A673 (cell line): ENCODE measurements at regions not wholly inside any gene's neighbourhood (a gene's known extent, or its start where the extent isn't known, plus 50 kb on each side); places are given as distances from the start of the nearest gene placed in this dataset.

Experiments used
- BruUV-seq: library from RNA; stranded (reverse); fragments of 400-500 nt; replicated peaks from 2 replicates; lab custom pipeline; 2021; lab: Mats Ljungman, UMichigan
- CTCF ChIA-PET: fragments of 300-600 bp; sonication (Branson Sonifier 250); formaldehyde crosslinking; loops from one replicate; lab custom pipeline; 2022; ENCODE audit warnings: antibody characterized with exemption; lab: Charles Lee
- POLR2A ChIA-PET: fragments of 300-600 bp; sonication (Branson Sonifier 250); formaldehyde crosslinking; loops from one replicate; lab custom pipeline; 2022; ENCODE audit warnings: antibody characterized with exemption; ENCODE audit not compliant: low non-redundant PET; lab: Charles Lee
- DNase-seq: peaks from one replicate; pipeline ENCODE4 v3.0.0-alpha.2; 2015; ENCODE audit warnings: low spot score
- H3K27ac ChIP-seq: fragments of 200-600 bp; sonication (generic); 2 replicates; pipeline ENCODE4 v1.5.1; 2016; ENCODE audit warnings: mixed run types, low read depth, mild to moderate bottlenecking, mixed read lengths, antibody characterized with exemption, low read length; ENCODE audit not compliant: poor library complexity, severe bottlenecking
- H3K27me3 ChIP-seq: fragments of 200-600 bp; sonication (generic); replicated peaks from 2 replicates; pipeline ENCODE4 v1.6.1; 2017; ENCODE audit warnings: mixed run types, low read depth, mild to moderate bottlenecking, mixed read lengths, antibody characterized with exemption, low read length; ENCODE audit not compliant: insufficient read depth, poor library complexity
- H3K36me3 ChIP-seq: fragments of 200-600 bp; sonication (generic); 2 replicates; pipeline ENCODE4 v1.6.1; 2016; ENCODE audit warnings: mixed run types, mild to moderate bottlenecking, mixed read lengths, antibody characterized with exemption, low read length; ENCODE audit not compliant: insufficient read depth, poor library complexity, severe bottlenecking
- H3K4me1 ChIP-seq: fragments of 200-600 bp; sonication (generic); 2 replicates; pipeline ENCODE4 v1.6.1; 2017; ENCODE audit warnings: mixed run types, mild to moderate bottlenecking, mixed read lengths, antibody characterized with exemption, low read length; ENCODE audit not compliant: insufficient read depth, poor library complexity, severe bottlenecking
- H3K4me3 ChIP-seq: fragments of 200-600 bp; sonication (generic); 2 replicates; pipeline ENCODE4 v1.5.1; 2016; ENCODE audit warnings: low read depth, mixed run types, mild to moderate bottlenecking, mixed read lengths, low read length; ENCODE audit not compliant: poor library complexity, severe bottlenecking
- H3K9me3 ChIP-seq: fragments of 200-600 bp; sonication (generic); 2 replicates; pipeline ENCODE4 v1.6.1; 2016; ENCODE audit warnings: mixed run types, low read depth, mild to moderate bottlenecking, mixed read lengths, antibody characterized with exemption, low read length; ENCODE audit not compliant: poor library complexity, severe bottlenecking
- EZH2 ChIP-seq: fragments of 200-600 bp; sonication (generic); IDR thresholded peaks from 2 replicates; pipeline ENCODE4 v1.6.1; 2017; ENCODE audit warnings: borderline replicate concordance, low read depth, mild to moderate bottlenecking, mixed read lengths, antibody characterized with exemption, low read length; ENCODE audit not compliant: poor library complexity, severe bottlenecking
- intact Hi-C: fragments of 100-400 bp; cut with micrococcal nuclease; formaldehyde crosslinking; loops from one replicate; pipeline ENCODE4 v1.10.0; 2022; ENCODE audit not compliant: unreplicated experiment
- TF ChIP-seq, protein P1 (sequence below): fragments of 300-800, 200-600 bp; sonication (generic); conservative IDR thresholded peaks from 2 replicates; pipeline ENCODE4 v1.5.1; 2017; ENCODE audit warnings: low read depth, mild to moderate bottlenecking, antibody characterized with exemption, low read length, moderate library complexity, mixed read lengths

DNA sequence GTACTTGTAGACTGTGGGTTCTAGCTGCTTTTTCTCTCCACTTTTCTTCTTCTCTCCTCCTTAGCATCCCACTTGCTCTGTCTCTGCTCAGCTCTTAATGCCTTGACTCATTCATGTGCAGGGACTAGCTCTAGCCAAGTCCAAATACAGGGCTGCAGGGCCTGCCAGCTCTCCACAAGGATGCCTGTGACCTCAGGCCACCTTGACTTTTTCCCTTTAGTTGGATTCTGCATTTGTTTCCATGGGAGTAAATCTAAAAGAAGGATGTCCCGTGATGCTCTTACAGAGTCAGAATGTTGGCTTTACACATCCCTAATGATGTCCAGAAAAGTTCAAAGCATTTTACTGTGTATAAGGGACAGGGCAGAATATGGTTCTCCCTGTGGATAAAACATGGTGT lies 101.8 kb upstream of the PREP start:
- ChIA-PET CTCF (no interaction called here), POLR2A (no interaction called here)
- no TSS peak for BruUV-seq
- no peaks in the 10 kb centered on the region for H3K36me3 ChIP-seq
- intact Hi-C loops, result no loop called here
- no peak for TF ChIP-seq EZH2
- TF ChIP-seq, protein P1, sequence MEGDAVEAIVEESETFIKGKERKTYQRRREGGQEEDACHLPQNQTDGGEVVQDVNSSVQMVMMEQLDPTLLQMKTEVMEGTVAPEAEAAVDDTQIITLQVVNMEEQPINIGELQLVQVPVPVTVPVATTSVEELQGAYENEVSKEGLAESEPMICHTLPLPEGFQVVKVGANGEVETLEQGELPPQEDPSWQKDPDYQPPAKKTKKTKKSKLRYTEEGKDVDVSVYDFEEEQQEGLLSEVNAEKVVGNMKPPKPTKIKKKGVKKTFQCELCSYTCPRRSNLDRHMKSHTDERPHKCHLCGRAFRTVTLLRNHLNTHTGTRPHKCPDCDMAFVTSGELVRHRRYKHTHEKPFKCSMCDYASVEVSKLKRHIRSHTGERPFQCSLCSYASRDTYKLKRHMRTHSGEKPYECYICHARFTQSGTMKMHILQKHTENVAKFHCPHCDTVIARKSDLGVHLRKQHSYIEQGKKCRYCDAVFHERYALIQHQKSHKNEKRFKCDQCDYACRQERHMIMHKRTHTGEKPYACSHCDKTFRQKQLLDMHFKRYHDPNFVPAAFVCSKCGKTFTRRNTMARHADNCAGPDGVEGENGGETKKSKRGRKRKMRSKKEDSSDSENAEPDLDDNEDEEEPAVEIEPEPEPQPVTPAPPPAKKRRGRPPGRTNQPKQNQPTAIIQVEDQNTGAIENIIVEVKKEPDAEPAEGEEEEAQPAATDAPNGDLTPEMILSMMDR, result no peak
- H3K27me3 ChIP-seq, result no peaks in the 10 kb centered on the region
- DNase-seq, result no peak
- H3K4me1 ChIP-seq, result no peaks in the 10 kb centered on the region
- no peak overlapping the region for H3K27ac ChIP-seq
- H3K4me3 ChIP-seq, result no peak overlapping the region
- H3K9me3 ChIP-seq, result no peaks in the 10 kb centered on the region

DNA sequence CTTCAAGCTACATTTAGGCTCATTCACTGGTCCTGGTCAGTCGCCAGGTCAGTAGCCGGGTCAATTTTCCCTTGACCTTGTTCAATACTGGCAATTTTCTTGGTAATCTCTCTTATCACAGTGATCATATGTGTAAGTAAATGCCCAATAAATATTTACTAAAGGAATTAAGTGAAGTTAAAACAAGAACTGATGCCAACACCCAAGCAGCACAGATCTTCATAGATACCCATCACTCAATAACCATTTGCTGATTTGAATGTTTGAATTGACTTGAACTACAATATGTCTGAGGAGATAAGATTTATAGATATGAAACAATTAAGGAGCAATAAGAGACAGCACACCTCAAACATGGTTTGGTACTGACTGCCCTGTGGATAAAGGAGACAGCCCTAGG lies 100.8 kb upstream of the PREP start:
- H3K36me3 ChIP-seq, result no peaks in the 10 kb centered on the region
- H3K9me3 ChIP-seq, result no peaks in the 10 kb centered on the region
- intact Hi-C loops, result no loop called here
- ChIA-PET POLR2A (no interaction called here), CTCF (no interaction called here)
- H3K4me3 ChIP-seq, result no peak overlapping the region
- DNase-seq, result no peak
- no peaks in the 10 kb centered on the region for H3K27me3 ChIP-seq
- no peak overlapping the region for H3K27ac ChIP-seq
- TF ChIP-seq, protein P1, result no peak
- no peak for TF ChIP-seq EZH2
- H3K4me1 ChIP-seq, result no peaks in the 10 kb centered on the region
- BruUV-seq, result no TSS peak

DNA sequence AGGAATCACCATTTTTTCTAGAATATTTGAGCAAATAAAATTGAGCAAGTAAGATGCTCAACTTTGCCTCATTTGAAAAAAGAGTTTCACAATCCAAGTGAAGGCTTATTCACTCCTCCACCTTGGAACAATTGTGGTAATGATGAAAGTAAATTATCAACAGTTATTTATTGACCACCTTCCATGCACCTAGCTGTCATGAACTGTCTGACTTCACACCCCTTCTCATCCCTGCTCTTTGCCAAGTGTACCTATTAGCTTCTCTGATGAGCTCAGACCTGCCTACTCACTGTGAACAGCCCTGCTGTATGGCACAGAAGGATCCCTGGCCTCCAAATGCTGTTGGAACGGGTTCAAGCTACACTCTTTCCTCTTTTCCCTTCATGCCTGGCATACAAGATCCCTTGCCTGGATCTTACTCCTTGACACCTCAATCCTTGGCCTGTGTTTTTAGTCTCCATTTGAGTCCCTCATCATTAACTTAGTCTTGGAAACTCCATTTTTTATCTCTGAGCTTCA lies 99.0 kb upstream of the PREP start:
- BruUV-seq, result no TSS peak
- TF ChIP-seq, protein P1, result no peak
- TF ChIP-seq EZH2, result no peak
- no peak for DNase-seq
- ChIA-PET CTCF (no interaction called here), POLR2A (no interaction called here)
- Histone ChIP-seq H3K9me3 (no peaks in the 10 kb centered on the region), H3K27ac (no peak overlapping the region), H3K36me3 (no peaks in the 10 kb centered on the region), H3K4me1 (no peaks in the 10 kb centered on the region), H3K4me3 (no peak overlapping the region), H3K27me3 (no peaks in the 10 kb centered on the region)
- intact Hi-C loops, result no loop called here
